ENCODE measurements at regions not wholly inside any gene's neighbourhood (a gene's known extent, or its start where the extent isn't known, plus 50 kb on each side); places are given as distances from the start of the nearest gene placed in this dataset.

- ATAC-seq = no peak
- H3K4me3 Mint-ChIP-seq = no peak overlapping the region
- H3K4me1 Mint-ChIP-seq = no peaks in the 10 kb centered on the region
- no peak for DNase-seq (ENCODE audit: low spot score in 2 of 2)
- H3K27ac Mint-ChIP-seq = no peak overlapping the region
- peaks cover 14% of the 10 kb centered on the region for H3K9me3 Mint-ChIP-seq
- no peaks in the 10 kb centered on the region for H3K36me3 Mint-ChIP-seq
Measured at GRCh38 chr9:107813287-107813686, 323.7 kb upstream of the KLF4 start.

GRCh38 chr9:107810461-107810961 lies 320.9 kb upstream of the KLF4 start:
- H3K9me3 Mint-ChIP-seq = peaks cover 10% of the 10 kb centered on the region
- no peaks in the 10 kb centered on the region for H3K36me3 Mint-ChIP-seq
- H3K4me3 Mint-ChIP-seq = no peak overlapping the region
- H3K4me1 Mint-ChIP-seq = no peaks in the 10 kb centered on the region
- DNase-seq (ENCODE audit: low spot score in 2 of 2) (no peak), ATAC-seq (no peak)
- H3K27ac Mint-ChIP-seq = no peak overlapping the region

GRCh38 chr9:107809871-107810460 lies 320.4 kb upstream of the KLF4 start:
- no peak for ATAC-seq
- Mint-ChIP-seq H3K4me1 (no peaks in the 10 kb centered on the region), H3K4me3 (no peak overlapping the region), H3K36me3 (no peaks in the 10 kb centered on the region), H3K27ac (no peak overlapping the region), H3K9me3 (peaks cover 10% of the 10 kb centered on the region)
- no peak for DNase-seq (ENCODE audit: low spot score in 2 of 2)

GRCh38 chr9:107807183-107807582 lies 317.6 kb upstream of the KLF4 start:
- no peaks in the 10 kb centered on the region for H3K36me3 Mint-ChIP-seq
- H3K4me3 Mint-ChIP-seq = no peak overlapping the region
- H3K27ac Mint-ChIP-seq = no peak overlapping the region
- no peaks in the 10 kb centered on the region for H3K4me1 Mint-ChIP-seq
- ATAC-seq = no peak
- peaks cover 11% of the 10 kb centered on the region for H3K9me3 Mint-ChIP-seq
- DNase-seq (ENCODE audit: low spot score in 2 of 2) = no peak

- no peak for ATAC-seq
Measured at GRCh38 chr9:107805201-107805600, 315.6 kb upstream of the KLF4 start.

GRCh38 chr9:107794259-107794658 lies 304.7 kb upstream of the KLF4 start:
- Mint-ChIP-seq H3K4me3 (no peak overlapping the region), H3K9me3 (no peaks in the 10 kb centered on the region), H3K4me1 (no peaks in the 10 kb centered on the region), H3K27ac (no peak overlapping the region), H3K36me3 (no peaks in the 10 kb centered on the region)
- ATAC-seq = no peak
- DNase-seq (ENCODE audit: low spot score in 2 of 2) = no peak

More at GRCh38 chr9:107805201-107805600, 315.6 kb upstream of the KLF4 start:
- Mint-ChIP-seq H3K4me1 (no peaks in the 10 kb centered on the region), H3K36me3 (no peaks in the 10 kb centered on the region), H3K4me3 (no peak overlapping the region), H3K9me3 (peaks cover 11% of the 10 kb centered on the region), H3K27ac (no peak overlapping the region)
- DNase-seq (ENCODE audit: low spot score in 2 of 2) = no peak

GRCh38 chr9:107793541-107793940 lies 304.0 kb upstream of the KLF4 start:
- H3K27ac Mint-ChIP-seq = no peak overlapping the region
- ATAC-seq (no peak), DNase-seq (ENCODE audit: low spot score in 2 of 2) (no peak)
- no peak overlapping the region for H3K4me3 Mint-ChIP-seq
- no peaks in the 10 kb centered on the region for H3K4me1 Mint-ChIP-seq
- H3K9me3 Mint-ChIP-seq = peaks cover 2% of the 10 kb centered on the region
- no peaks in the 10 kb centered on the region for H3K36me3 Mint-ChIP-seq

- Mint-ChIP-seq H3K4me3 (no peak overlapping the region), H3K36me3 (no peaks in the 10 kb centered on the region), H3K9me3 (peaks cover 2% of the 10 kb centered on the region), H3K27ac (no peak overlapping the region), H3K4me1 (no peaks in the 10 kb centered on the region)
- DNase-seq (ENCODE audit: low spot score in 2 of 2) (no peak), ATAC-seq (no peak)
Measured at GRCh38 chr9:107792596-107792995, 303.0 kb upstream of the KLF4 start.

GRCh38 chr9:107792006-107792405 lies 302.4 kb upstream of the KLF4 start:
- Mint-ChIP-seq H3K4me1 (no peaks in the 10 kb centered on the region), H3K27ac (no peak overlapping the region), H3K36me3 (no peaks in the 10 kb centered on the region), H3K9me3 (peaks cover 2% of the 10 kb centered on the region), H3K4me3 (no peak overlapping the region)
- ATAC-seq (no peak), DNase-seq (ENCODE audit: low spot score in 2 of 2) (no peak)

- H3K4me1 Mint-ChIP-seq = no peaks in the 10 kb centered on the region
- no peak overlapping the region for H3K4me3 Mint-ChIP-seq
- no peak overlapping the region for H3K27ac Mint-ChIP-seq
- ATAC-seq (no peak), DNase-seq (ENCODE audit: low spot score in 2 of 2) (no peak)
- H3K36me3 Mint-ChIP-seq = no peaks in the 10 kb centered on the region
- peaks cover 2% of the 10 kb centered on the region for H3K9me3 Mint-ChIP-seq
Measured at GRCh38 chr9:107789001-107789700, 299.6 kb upstream of the KLF4 start.

- DNase-seq (ENCODE audit: low spot score in 2 of 2) = no peak
- Mint-ChIP-seq H3K4me1 (no peaks in the 10 kb centered on the region), H3K9me3 (peaks cover 2% of the 10 kb centered on the region), H3K4me3 (no peak overlapping the region), H3K27ac (no peak overlapping the region), H3K36me3 (no peaks in the 10 kb centered on the region)
- ATAC-seq = no peak
Measured at GRCh38 chr9:107786561-107786960, 297.0 kb upstream of the KLF4 start.

- ATAC-seq (no peak), DNase-seq (ENCODE audit: low spot score in 2 of 2) (no peak)
- Mint-ChIP-seq H3K4me1 (no peaks in the 10 kb centered on the region), H3K36me3 (no peaks in the 10 kb centered on the region), H3K27ac (no peak overlapping the region), H3K4me3 (no peak overlapping the region), H3K9me3 (peaks cover 2% of the 10 kb centered on the region)
Measured at GRCh38 chr9:107784235-107784958, 294.8 kb upstream of the KLF4 start.

GRCh38 chr9:107782789-107783188 lies 293.2 kb upstream of the KLF4 start:
- no peak overlapping the region for H3K27ac Mint-ChIP-seq
- H3K4me1 Mint-ChIP-seq = no peaks in the 10 kb centered on the region
- H3K36me3 Mint-ChIP-seq = no peaks in the 10 kb centered on the region
- H3K4me3 Mint-ChIP-seq = no peak overlapping the region
- H3K9me3 Mint-ChIP-seq = no peaks in the 10 kb centered on the region
- ATAC-seq = no peak
- no peak for DNase-seq (ENCODE audit: low spot score in 2 of 2)

GRCh38 chr9:107782381-107782780 lies 292.8 kb upstream of the KLF4 start:
- Mint-ChIP-seq H3K27ac (no peak overlapping the region), H3K36me3 (no peaks in the 10 kb centered on the region), H3K4me3 (no peak overlapping the region), H3K4me1 (no peaks in the 10 kb centered on the region), H3K9me3 (no peaks in the 10 kb centered on the region)
- DNase-seq (ENCODE audit: low spot score in 2 of 2) = no peak
- ATAC-seq = no peak

- H3K9me3 Mint-ChIP-seq = no peaks in the 10 kb centered on the region
- no peak for ATAC-seq
- no peak overlapping the region for H3K27ac Mint-ChIP-seq
- no peaks in the 10 kb centered on the region for H3K4me1 Mint-ChIP-seq
- no peak for DNase-seq (ENCODE audit: low spot score in 2 of 2)
- no peaks in the 10 kb centered on the region for H3K36me3 Mint-ChIP-seq
- H3K4me3 Mint-ChIP-seq = no peak overlapping the region
Measured at GRCh38 chr9:107780960-107781359, 291.4 kb upstream of the KLF4 start.

- H3K9me3 Mint-ChIP-seq = no peaks in the 10 kb centered on the region
- no peak for DNase-seq (ENCODE audit: low spot score in 2 of 2)
- H3K4me1 Mint-ChIP-seq = no peaks in the 10 kb centered on the region
- no peak overlapping the region for H3K4me3 Mint-ChIP-seq
- H3K27ac Mint-ChIP-seq = no peak overlapping the region
- no peaks in the 10 kb centered on the region for H3K36me3 Mint-ChIP-seq
- ATAC-seq = no peak
Measured at GRCh38 chr9:107779731-107780130, 290.2 kb upstream of the KLF4 start.

Data from stimulated activated effector memory CD8-positive, alpha-beta T cell treated with anti-CD3 and anti-CD28 coated beads, Interleukin-12 subunit alpha, Interleukin-12 subunit beta, amount 100 ng/mL, for 72 hours (primary cell).